ENCODE measurements at regions not wholly inside any gene's neighbourhood (a gene's known extent, or its start where the extent isn't known, plus 50 kb on each side); places are given as distances from the start of the nearest gene placed in this dataset.

- no peaks in the 10 kb centered on the region for H3K79me2 ChIP-seq (ENCODE audit: insufficient read depth, low read length)
- no peak overlapping the region for H3K4me2 ChIP-seq (ENCODE audit: low read length)
- H3F3A ChIP-seq (ENCODE audit: insufficient read depth, low read length) = no peaks in the 10 kb centered on the region
- TF ChIP-seq EZH2 (IDR thresholded peaks at IDR 0.05; ENCODE audit: borderline replicate concordance, low read length) (no peak), CTCF (IDR thresholded peaks at IDR 0.05; ENCODE audit: low read length) (no peak)
- no peak overlapping the region for H3K4me3 ChIP-seq (ENCODE audit: low read depth, low read length, poor library complexity, severe bottlenecking)
- H2AFZ ChIP-seq (ENCODE audit: low read length) = no peak overlapping the region
- H3K27me3 ChIP-seq (ENCODE audit: insufficient read depth, low read length) = no peaks in the 10 kb centered on the region
- H4K20me1 ChIP-seq (ENCODE audit: insufficient read depth, low read length) = no peaks in the 10 kb centered on the region
- H3K9ac ChIP-seq (ENCODE audit: low read length) = no peak overlapping the region
- no peaks in the 10 kb centered on the region for H3K9me3 ChIP-seq (ENCODE audit: low read length)
- H3K27ac ChIP-seq (ENCODE audit: low read depth, low read length, poor library complexity, severe bottlenecking) = no peak overlapping the region
- H3K36me3 ChIP-seq (ENCODE audit: insufficient read depth, low read length) = no peaks in the 10 kb centered on the region
- H3K9me2 ChIP-seq (ENCODE audit: low read depth, low read length) = no peaks in the 10 kb centered on the region
- H3K4me1 ChIP-seq (ENCODE audit: insufficient read depth, low read length, severe bottlenecking) = no peaks in the 10 kb centered on the region
Observed at GRCh38 chr15:91471468-91471867, 371.4 kb downstream of the SV2B start.

- no peak overlapping the region for H3K9ac ChIP-seq (ENCODE audit: low read length)
- H3K9me3 ChIP-seq (ENCODE audit: low read length) = no peaks in the 10 kb centered on the region
- no peaks in the 10 kb centered on the region for H3K27me3 ChIP-seq (ENCODE audit: insufficient read depth, low read length)
- no peaks in the 10 kb centered on the region for H3F3A ChIP-seq (ENCODE audit: insufficient read depth, low read length)
- H3K79me2 ChIP-seq (ENCODE audit: insufficient read depth, low read length) = no peaks in the 10 kb centered on the region
- no peaks in the 10 kb centered on the region for H4K20me1 ChIP-seq (ENCODE audit: insufficient read depth, low read length)
- H2AFZ ChIP-seq (ENCODE audit: low read length) = no peak overlapping the region
- H3K4me2 ChIP-seq (ENCODE audit: low read length) = no peak overlapping the region
- H3K36me3 ChIP-seq (ENCODE audit: insufficient read depth, low read length) = no peaks in the 10 kb centered on the region
- TF ChIP-seq EZH2 (IDR thresholded peaks at IDR 0.05; ENCODE audit: borderline replicate concordance, low read length) (no peak), CTCF (IDR thresholded peaks at IDR 0.05; ENCODE audit: low read length) (no peak)
- no peak overlapping the region for H3K4me3 ChIP-seq (ENCODE audit: low read depth, low read length, poor library complexity, severe bottlenecking)
- no peaks in the 10 kb centered on the region for H3K9me2 ChIP-seq (ENCODE audit: low read depth, low read length)
- no peaks in the 10 kb centered on the region for H3K4me1 ChIP-seq (ENCODE audit: insufficient read depth, low read length, severe bottlenecking)
- H3K27ac ChIP-seq (ENCODE audit: low read depth, low read length, poor library complexity, severe bottlenecking) = no peak overlapping the region
Observed at GRCh38 chr15:91472316-91472756, 372.3 kb downstream of the SV2B start.

GRCh38 chr15:91473894-91474545, 374.0 kb downstream of the SV2B start:
- H3F3A ChIP-seq (ENCODE audit: insufficient read depth, low read length) = no peaks in the 10 kb centered on the region
- H3K79me2 ChIP-seq (ENCODE audit: insufficient read depth, low read length) = no peaks in the 10 kb centered on the region
- no peak overlapping the region for H3K27ac ChIP-seq (ENCODE audit: low read depth, low read length, poor library complexity, severe bottlenecking)
- H3K4me3 ChIP-seq (ENCODE audit: low read depth, low read length, poor library complexity, severe bottlenecking) = no peak overlapping the region
- TF ChIP-seq CTCF (IDR thresholded peaks at IDR 0.05; ENCODE audit: low read length) (no peak), EZH2 (IDR thresholded peaks at IDR 0.05; ENCODE audit: borderline replicate concordance, low read length) (no peak)
- H3K9me2 ChIP-seq (ENCODE audit: low read depth, low read length) = no peaks in the 10 kb centered on the region
- H3K27me3 ChIP-seq (ENCODE audit: insufficient read depth, low read length) = no peaks in the 10 kb centered on the region
- H4K20me1 ChIP-seq (ENCODE audit: insufficient read depth, low read length) = no peaks in the 10 kb centered on the region
- no peaks in the 10 kb centered on the region for H3K36me3 ChIP-seq (ENCODE audit: insufficient read depth, low read length)
- no peak overlapping the region for H3K4me2 ChIP-seq (ENCODE audit: low read length)
- no peaks in the 10 kb centered on the region for H3K9me3 ChIP-seq (ENCODE audit: low read length)
- no peak overlapping the region for H2AFZ ChIP-seq (ENCODE audit: low read length)
- H3K4me1 ChIP-seq (ENCODE audit: insufficient read depth, low read length, severe bottlenecking) = no peaks in the 10 kb centered on the region
- no peak overlapping the region for H3K9ac ChIP-seq (ENCODE audit: low read length)
